HG03342 (cell line): ENCODE measurements at regions not wholly inside any gene's neighbourhood (a gene's known extent, or its start where the extent isn't known, plus 50 kb on each side); places are given as distances from the start of the nearest gene placed in this dataset.

Source experiments
- ATAC-seq: cut with Tn5 transposase; IDR thresholded peaks from one replicate; pipeline ENCODE4 v1.9.1; 2021; ENCODE audit warnings: mild to moderate bottlenecking, moderate library complexity; ENCODE audit not compliant: unreplicated experiment

- ATAC-seq: no peak
Observed at GRCh38 chr9:93814077-93814956, 140.8 kb downstream of the BARX1 start.

DNA sequence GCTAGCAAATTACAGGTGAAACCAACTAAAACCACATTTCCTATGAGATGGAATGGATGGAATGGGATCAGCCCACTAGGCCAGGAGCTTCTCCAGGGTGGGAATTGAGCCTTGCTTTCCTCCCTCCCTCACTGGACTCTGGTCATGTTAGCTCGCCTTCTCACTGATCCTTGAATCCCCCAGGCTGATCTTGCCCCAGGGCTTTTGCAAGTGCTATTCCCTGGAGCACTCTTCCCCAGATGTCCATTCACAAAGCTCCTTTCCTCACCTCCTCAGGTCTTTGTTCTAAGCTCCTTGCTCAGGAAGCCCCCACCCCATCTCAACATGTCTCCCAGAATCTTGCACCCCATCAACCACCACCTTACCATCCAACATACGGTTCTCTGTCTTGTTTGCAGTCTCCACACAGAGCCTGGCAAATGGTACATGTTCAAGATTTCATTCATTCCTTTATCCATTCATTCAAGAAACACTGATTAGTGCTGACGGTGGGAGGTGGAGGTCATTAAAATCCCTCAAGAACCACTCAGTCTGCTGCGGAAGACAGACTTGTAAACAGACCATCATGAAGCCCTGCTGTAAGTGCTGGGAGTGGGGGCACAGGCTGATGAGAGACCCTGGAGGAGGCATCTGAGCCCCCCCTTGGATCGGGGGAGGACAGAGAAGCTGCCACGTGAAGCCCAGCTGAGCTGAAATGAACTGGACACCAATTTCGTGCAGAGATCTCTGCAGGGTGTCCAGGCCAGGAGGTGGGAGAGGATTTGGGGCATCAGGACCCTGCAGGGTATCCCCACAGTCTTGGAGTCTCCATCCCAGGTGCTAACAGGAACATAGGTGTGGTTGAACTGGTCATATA lies 141.7 kb downstream of the BARX1 start:
- ATAC-seq: no peak

DNA sequence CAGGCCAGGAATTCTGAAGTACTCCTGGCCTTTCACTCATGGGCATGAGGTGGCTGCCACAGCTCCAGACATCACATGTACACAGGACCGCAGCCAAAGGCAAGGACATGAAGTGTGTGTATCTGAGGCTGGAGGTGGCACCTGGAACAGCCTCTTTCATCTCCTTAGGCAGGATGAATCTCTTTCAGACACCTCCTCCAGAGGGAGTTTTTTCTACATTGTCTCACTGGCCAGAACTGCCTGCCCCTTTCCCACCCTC lies 142.8 kb downstream of the BARX1 start:
- ATAC-seq: no peak

DNA sequence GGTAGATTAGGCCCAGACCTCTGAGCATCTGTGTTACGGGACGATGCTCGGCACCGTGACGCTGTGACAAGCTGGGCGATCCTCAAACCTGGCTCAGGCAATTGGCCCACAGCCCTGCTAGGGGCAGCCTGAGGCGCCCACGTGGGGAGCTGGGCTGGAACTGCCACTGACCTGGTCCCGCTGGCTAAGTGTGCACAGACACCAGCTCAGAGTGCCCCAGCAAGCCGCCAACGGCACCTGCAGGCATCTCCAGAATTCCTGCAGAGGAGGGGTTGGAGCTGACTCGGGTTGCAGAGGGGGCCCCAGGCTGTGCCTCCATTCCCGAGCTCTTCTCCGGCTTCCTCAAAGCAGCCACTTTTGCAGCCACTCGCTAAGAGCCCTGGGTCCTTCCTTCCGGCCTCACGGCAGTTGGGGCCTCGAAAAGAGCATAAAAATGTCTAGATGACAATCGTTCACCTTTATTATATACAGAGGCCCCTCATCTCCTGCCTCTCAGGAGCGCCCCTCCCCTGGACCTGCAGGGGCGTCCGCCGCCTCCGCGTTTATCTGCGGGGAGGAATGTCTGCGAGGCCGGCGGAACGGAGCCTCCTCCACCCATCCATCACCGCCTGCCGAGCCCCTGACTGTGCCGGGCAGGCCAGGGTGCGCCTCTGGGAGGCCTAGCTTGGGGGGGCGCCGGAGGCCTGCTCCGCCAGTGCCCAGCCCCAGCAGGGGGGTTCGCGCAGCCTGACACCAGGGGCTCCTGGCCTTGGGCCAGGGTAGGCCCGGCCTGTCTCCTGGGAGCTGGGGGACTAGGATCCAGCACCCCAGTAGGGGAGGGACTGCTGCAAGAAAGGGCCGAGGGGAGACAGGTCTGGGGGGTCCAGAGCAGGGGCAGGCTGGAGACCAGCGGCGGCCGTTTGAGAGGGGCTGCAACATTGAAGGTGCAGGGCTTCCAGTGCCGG lies 144.9 kb downstream of the BARX1 start:
- ATAC-seq: no peak

DNA sequence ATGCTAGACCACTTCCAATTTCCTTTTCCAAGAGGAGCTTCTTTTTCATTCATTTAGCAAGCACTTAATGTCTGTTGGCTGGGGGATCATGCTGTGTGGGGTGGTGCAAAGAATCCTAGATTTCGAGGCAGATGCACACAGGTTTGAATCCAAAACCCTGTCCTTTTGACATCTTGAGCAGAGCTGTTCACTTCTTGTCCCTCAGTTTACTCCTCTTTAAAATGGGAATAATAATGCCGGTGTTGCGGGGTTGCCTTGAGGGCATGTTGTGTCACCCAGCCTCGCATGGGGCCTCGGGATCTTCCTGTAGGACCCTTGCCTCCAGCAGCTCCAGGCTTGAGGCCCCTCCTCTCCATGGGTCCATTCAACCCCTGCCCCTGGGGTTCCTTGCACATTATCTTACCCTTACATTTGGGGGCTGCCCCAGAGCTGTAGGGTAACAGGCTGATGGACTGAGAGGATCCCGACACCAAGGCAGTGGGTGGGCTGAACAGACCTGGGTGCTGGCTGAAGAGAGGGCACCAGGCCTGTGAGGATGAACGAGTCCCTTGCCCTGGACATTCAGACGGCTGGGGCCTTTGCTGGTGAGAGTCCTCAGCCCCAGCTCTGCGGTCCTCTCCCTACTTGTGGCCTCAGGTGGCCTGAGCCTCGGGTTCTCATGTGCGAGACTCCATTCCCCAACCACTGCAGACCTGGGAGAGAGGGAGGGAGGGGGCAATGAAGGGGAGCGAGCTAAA lies 145.8 kb downstream of the BARX1 start:
- ATAC-seq: no peak

GRCh38 chr9:93808115-93809029 lies 146.8 kb downstream of the BARX1 start:
- ATAC-seq: no peak

DNA sequence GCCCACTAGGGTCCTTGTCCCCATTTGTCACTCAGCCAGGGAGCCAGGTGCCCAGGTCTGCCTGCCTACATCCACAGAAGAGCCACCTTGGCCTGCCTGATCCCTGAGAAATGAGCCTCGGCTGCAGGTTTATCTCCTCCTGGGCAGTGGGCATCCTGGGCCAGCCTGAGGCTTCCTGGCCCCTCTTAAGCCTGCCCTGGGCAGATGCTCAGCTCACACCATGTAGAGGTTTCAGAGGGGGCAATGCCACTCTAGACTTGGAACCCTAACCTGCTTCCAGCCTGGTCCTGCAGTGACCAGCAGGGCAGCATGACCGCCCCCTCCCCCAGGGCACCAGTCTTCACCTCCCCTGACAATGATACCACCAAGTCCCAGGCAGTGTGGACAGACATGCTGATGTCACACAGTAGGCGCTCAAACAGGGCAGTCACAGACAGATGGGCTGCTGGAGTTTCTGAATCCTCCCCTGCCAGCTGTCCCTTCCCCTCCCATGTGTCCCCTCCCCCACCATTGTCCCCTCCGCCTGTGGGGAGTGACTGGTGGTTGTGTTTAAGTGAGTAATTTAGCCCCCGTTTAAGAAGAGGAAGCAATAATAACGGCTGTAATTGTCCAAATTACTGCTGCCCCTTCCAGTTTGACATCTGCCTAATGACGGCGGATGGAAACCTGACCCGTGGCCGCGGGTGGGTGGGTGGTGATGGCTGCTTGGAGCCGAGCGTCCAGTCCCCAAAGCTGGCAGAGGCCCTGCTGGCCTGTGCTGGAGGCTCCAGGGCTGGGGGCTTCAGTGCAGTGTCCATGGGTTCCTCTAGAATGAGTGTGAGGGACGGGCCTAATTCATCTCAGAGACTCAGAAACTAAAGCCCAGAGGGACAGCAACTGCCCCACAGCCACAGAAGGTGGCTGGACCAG lies 147.7 kb downstream of the BARX1 start:
- ATAC-seq: no peak

DNA sequence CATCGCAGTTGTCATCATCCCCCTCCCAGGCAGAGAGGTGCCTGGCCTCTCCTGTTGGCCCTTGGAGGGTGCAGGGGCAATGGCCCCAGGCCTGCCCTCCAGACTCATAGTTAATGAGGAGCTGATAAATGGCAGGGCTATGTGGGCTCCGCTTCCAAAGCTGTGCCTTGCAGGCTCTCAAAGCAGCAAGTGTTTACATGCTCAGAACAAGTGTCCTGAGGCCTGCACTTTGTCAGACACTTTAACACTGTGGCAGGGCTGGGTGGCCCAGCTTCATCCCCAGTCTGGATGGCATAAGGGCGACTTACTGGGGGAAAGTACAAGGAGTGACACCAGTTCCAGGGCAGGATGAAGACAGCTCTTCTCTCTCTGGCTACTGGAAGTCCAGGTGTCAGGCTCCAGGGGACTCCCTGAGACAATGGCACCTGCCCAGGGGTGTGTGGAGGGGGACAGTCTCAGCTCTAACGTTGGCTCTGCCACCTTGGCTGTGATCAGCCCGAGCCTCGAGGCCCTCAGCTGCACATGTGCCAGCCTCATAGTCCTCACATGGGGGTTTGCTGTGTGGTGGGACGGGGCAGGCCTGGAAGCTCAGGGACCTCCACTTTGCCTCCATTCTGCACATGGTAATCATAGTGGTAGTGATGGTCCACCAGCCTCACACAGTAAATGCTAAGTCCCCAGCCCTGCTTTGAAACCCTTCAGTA lies 153.4 kb downstream of the BARX1 start:
- no peak for ATAC-seq

- ATAC-seq: no peak
Observed at GRCh38 chr9:93801120-93801519, 154.0 kb downstream of the BARX1 start.

DNA sequence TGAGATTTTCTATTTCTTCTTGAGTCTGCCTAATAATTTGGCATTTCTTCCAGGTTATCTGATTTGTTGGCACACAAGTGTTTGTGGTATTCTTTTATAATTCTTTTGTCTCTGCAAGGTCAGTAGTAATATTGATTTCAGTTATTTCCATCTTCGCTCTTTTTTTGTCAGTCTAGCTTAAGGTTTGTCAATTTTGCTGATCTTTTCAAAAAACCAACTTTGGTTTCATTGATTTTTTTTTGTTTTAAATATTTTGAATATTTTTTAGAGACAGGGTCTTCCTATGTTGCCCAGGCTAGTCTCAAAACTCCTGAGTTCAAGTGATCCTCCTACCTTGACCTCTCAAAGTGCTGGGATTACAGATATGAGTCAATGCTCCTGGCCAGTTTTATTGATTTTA lies 162.8 kb downstream of the BARX1 start:
- no peak for ATAC-seq

- ATAC-seq: no peak
Observed at GRCh38 chr9:93786204-93786603, 169.0 kb downstream of the BARX1 start.

DNA sequence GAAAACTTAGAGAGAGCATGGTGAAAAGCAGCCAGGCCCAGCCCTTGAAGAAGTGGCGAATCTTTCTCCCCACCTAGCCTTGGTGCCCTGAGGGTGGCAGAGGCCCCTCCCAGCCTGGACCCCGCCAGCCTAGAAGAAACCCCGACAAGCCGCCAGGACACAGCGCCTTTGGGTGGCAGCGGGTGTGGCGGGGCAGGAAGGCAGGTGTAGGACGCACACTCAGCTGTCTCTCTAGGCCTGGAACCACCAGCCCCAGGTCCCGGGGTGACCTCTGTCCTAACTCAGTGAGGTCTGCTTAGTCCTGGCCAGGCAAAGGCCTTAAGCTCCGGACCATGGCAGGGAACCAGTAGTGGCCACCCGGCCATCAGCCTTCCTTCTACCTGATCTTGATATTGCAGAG lies 178.3 kb downstream of the BARX1 start:
- no peak for ATAC-seq

GRCh38 chr9:93776256-93776655 lies 178.9 kb downstream of the BARX1 start:
- ATAC-seq: no peak

GRCh38 chr9:93774331-93775102 lies 180.6 kb downstream of the BARX1 start:
- no peak for ATAC-seq

- ATAC-seq: no peak
Observed at GRCh38 chr9:93771276-93771675, 183.9 kb downstream of the BARX1 start.

DNA sequence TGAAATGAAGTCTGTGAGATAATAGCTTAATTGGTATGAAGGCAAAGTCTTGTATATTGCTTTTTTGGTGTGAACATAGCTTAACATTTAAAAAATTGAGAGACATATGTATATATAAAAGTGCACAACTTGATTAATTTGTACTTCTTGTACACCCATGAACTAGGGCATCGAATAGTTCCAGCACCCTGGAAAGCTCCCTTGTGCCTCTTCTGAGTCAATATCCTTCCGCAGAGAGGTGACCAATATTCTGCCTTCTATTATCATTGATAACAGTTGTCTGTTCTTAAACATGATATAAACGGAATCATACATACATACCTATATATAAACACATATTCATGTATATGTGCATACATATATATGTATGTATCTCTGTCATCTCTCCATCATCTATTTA lies 185.4 kb downstream of the PHF2 start:
- no peak for ATAC-seq

DNA sequence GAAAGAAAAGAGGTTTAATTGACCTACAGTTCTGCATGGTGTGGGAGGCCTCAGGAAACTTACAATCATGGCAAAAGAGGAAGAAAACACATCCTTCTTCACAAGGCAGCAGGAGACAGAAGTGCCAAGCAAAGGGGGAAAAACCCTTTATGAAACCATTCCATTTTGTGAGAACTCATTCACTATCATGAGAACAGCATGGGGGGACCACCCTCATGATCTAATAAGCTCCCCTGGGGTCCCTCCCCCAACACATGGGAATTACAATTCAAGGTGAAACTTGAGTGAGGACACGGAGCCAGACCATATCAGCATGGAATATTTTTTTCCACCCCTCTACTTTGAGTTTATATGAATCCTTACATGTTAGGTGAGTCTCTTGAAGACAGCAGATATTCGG lies 173.7 kb downstream of the PHF2 start:
- ATAC-seq: no peak
